NOMO-1 treated with dmso at 0.1 percent for 144 hours (cell line): ENCODE measurements at regions not wholly inside any gene's neighbourhood (a gene's known extent, or its start where the extent isn't known, plus 50 kb on each side); places are given as distances from the start of the nearest gene placed in this dataset.

Experiments used
- DNase-seq: peaks from one replicate; lab custom pipeline; 2025; ENCODE audit not compliant: unreplicated experiment; lab: John Stamatoyannopoulos, UW

DNA sequence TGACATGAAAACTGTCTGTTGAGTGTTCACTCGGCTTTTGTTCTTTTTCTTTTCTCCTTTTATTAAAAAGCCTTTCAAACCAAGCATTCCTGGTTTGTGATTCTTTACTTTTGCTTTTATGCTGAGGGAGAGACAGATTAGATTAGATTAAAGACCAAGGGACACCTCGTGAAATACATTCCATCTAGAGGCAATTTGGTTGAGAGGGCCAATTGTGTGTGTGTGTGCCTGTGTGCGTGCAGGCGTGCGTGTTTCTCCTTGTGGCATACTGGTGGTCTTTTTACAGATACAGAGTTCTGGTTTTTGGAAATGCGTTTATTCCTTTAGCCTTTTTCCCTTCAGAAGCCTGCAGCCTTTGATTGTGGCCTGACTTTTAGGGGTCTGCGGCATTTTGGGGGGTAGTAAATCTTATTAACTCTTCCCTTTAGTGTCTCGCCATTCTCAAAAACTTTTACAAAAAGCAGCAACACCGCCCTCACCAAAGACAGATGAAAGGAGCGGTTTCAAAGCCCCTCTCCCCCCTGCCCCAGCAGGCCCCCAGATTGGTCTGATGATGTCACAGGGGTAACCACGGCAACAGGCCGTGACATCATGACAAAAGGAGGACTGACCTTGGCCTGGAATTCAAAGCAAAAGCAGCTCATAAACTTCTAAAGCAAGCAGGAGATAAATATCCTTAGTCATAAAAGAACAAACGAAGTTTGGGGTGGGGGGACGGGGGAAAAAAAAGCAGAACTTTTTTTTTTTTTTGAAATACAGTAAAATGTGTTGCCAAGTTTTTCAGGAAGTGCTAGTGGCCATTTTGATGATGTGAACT is 84.1 kb upstream of the TBX3 start:
- DNase-seq, result no peak

DNA sequence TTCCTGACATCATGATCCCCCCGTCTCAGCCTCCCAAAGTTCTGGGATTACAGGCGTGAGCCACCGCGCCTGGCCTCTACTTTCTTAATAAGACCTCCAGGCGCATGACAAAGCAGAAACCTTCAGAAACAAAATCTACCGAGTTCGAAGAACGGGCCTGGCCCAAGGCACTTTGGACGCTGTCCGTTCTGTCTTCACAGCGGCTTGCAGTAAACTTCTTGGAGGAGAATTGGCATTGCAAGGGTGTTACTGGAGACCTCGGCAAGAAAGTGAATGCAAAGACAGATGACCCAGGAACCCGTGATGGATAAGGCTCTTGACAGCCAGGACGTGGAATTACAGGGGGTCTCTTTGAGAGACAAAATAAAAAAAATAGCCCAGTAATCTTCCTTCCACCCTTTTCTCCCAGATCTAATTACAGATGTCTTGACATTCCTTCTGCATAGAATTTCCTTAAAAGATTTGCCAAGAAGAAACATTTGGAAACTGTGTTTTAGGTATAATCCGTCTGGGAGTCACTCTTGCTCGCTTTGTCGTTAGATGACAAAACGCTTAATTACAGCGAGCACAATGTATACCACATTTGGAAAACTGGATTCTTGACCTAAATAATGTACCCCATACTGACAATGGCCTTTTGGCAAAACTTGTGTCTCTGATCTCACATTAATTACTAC is 83.2 kb upstream of the TBX3 start:
- no peak for DNase-seq

GRCh38 chr12:114765960-114766691 is 82.2 kb upstream of the TBX3 start:
- no peak for DNase-seq

DNA sequence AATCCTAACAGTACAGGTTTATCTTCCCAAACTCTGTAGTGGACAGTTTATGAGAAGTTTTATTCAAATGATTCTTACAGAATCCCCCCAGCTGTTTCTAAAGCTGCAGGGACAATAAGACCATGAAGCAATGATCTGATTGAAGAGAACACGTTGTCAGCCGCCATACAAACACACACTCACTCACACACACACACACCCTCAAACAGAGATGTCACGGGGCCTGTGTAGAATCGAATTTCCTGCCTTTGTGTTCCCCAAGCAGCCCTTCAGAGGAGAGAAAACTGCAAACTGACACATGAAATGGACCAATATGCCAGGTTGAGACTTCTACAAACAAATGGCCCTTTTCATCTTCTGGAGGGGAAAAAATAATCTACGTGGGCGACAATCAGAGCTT is 80.5 kb upstream of the TBX3 start:
- DNase-seq, result no peak

GRCh38 chr12:114762490-114763110 is 78.6 kb upstream of the TBX3 start:
- no peak for DNase-seq

- DNase-seq, result no peak
Measured at GRCh38 chr12:114760151-114760877, 76.3 kb upstream of the TBX3 start.

DNA sequence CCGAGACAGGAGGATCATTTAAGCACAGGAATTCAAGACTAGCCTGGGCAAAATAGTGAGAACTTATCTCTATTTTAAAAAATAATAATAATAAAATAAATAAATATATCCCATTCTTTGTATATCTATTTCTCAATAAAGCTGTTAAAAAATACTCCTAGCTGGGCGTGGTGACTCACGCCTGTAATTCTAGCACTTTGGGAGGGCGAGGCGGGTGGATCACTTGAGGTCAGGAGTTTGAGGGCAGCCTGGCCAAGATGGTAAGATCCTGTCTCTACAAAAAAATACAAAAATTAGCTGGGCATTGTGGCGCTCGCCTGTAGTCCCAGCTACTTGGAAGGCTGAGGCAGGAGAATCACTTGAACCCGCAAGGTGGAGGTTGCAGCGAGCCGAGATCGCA is 75.7 kb upstream of the TBX3 start:
- no peak for DNase-seq

- no peak for DNase-seq
Measured at GRCh38 chr12:114757684-114758325, 73.8 kb upstream of the TBX3 start.

GRCh38 chr12:114752217-114752616 is 68.2 kb upstream of the TBX3 start:
- no peak for DNase-seq

- no peak for DNase-seq
Measured at GRCh38 chr12:114751712-114752111, 67.7 kb upstream of the TBX3 start.

DNA sequence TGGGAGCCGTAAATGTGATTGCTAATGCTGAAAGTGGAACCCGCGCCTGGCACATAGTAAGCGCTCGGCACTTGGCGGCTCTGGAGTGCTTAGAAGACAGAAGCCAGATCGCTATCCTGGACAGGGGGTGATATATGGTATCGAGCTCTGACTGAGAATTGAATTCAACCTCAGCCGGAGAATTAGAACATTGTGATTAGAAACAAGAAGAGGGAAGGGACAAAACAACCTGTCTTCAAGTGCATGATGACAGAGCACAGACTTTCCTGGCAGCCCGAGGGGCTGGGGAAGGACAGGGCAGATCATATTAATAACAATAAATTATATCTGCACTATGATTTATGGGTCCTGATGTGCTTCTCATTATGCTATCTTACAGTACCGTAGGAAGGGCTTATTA is 66.9 kb upstream of the TBX3 start:
- no peak for DNase-seq

- DNase-seq, result no peak
Measured at GRCh38 chr12:114749065-114749464, 65.1 kb upstream of the TBX3 start.

GRCh38 chr12:114747012-114747858 is 63.3 kb upstream of the TBX3 start:
- no peak for DNase-seq

- DNase-seq, result no peak
Measured at GRCh38 chr12:114746297-114747011, 62.5 kb upstream of the TBX3 start.

- no peak for DNase-seq
Measured at GRCh38 chr12:114744691-114745090, 60.7 kb upstream of the TBX3 start.

DNA sequence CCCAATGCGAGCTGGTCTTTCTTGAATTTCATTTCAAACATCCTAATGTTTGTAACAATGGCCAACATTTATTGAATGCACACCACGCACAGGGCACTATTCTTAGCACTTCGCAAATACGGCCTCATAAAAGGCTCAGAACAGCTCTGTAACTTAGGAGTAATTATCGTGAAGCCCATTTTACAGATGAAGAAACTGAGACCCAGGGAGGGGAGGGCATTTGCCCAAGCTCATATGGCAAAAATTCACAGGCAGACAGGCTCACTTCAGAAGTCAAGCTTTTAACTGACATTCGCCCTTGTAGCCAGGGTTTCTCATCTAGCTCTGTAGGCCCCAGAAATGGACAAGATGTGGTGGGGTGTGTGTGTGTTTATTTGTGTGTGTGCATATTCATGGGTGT is 60.3 kb upstream of the TBX3 start:
- no peak for DNase-seq

DNA sequence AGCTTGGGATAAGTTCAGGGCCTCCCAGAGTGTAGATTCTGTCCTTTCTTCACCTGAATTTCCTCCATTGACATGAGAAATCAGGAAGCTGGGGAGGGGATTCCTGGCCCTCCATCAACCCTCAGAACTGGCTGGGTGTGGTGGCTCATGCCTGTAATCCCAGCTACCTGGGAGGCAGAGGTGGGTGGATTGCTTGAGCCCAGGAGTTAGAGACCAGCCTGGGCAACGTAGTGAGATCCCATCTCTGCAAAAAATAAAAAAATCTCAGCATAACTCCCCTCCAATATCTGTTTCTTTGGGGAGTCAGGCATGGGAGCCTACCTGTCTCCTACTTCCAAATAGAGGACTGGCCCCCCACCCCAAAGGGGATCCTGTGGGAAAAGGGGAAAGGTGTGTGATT is 59.8 kb upstream of the TBX3 start:
- no peak for DNase-seq

GRCh38 chr12:114743289-114743688 is 59.3 kb upstream of the TBX3 start:
- DNase-seq, result no peak

GRCh38 chr12:114742363-114742762 is 58.4 kb upstream of the TBX3 start:
- no peak for DNase-seq
